CD4-positive, alpha-beta T cell (primary cell): ENCODE measurements at regions not wholly inside any gene's neighbourhood (a gene's known extent, or its start where the extent isn't known, plus 50 kb on each side); places are given as distances from the start of the nearest gene placed in this dataset.

Experiments
- ATAC-seq: fragments of 200-7000 bp; cut with Tn5 transposase; one replicate; pipeline ENCODE4 v1.10.0; 2022; ENCODE audit warnings: mild to moderate bottlenecking; ENCODE audit not compliant: poor library complexity
- CTCF ChIA-PET: fragments of 350-600 bp; sonication (Branson Sonifier 250); formaldehyde crosslinking; loops from one replicate; lab custom pipeline; 2021; ENCODE audit warnings: antibody characterized with exemption, inconsistent platforms; lab: Charles Lee
- POLR2A ChIA-PET: fragments of 350-600 bp; sonication (Branson Sonifier 250); formaldehyde crosslinking; loops from one replicate; lab custom pipeline; 2021; ENCODE audit warnings: antibody characterized with exemption, inconsistent platforms; lab: Charles Lee
- DNase-seq, 14 experiments: peaks; one replicate each; pipeline ENCODE4 v3.0.0-alpha.2; 2013 to 2020; ENCODE audit warnings: mixed read lengths in 2 of 14
- H3K27ac ChIP-seq, 2 donors: one replicate each; pipeline versions ENCODE4 v1.5.1 to v1.7.0; 2013; ENCODE audit warnings: low read length in 2 of 2, low read depth in 1 of 2, mild to moderate bottlenecking in 1 of 2
- H3K27me3 ChIP-seq, 2 experiments: 1 replicate in 1 of 2; 2 replicates in 1 of 2; pipeline versions ENCODE4 v1.6.1 to v1.7.0; 2013; ENCODE audit warnings: low read length in 2 of 2, control low read depth in 1 of 2, mild to moderate bottlenecking in 1 of 2, moderate library complexity in 1 of 2; ENCODE audit not compliant: insufficient read depth in 2 of 2, control insufficient read depth in 1 of 2
- H3K36me3 ChIP-seq: one replicate; pipeline ENCODE4 v1.6.1; 2013; ENCODE audit warnings: low read length, control low read depth; ENCODE audit not compliant: insufficient read depth
- H3K4me1 ChIP-seq: one replicate; pipeline ENCODE4 v1.6.1; 2013; ENCODE audit warnings: low read length, control low read depth; ENCODE audit not compliant: insufficient read depth
- H3K4me3 ChIP-seq: one replicate; pipeline ENCODE4 v1.5.1; 2013; ENCODE audit warnings: mild to moderate bottlenecking, low read length, moderate library complexity
- H3K9me3 ChIP-seq, 2 experiments: 1 replicate in 1 of 2; 2 replicates in 1 of 2; pipeline versions ENCODE4 v1.6.1 to v1.7.0; 2013; ENCODE audit warnings: low read length in 2 of 2, mild to moderate bottlenecking in 2 of 2, control low read depth in 1 of 2, moderate library complexity in 1 of 2; ENCODE audit not compliant: control insufficient read depth in 1 of 2, insufficient read depth in 1 of 2
- H3K27ac Mint-ChIP-seq: one replicate; pipeline ENCODE4 v1.8.0; 2020; ENCODE audit warnings: mixed read lengths
- H3K27me3 Mint-ChIP-seq: one replicate; pipeline ENCODE4 v1.8.0; 2021; ENCODE audit warnings: mixed read lengths
- H3K36me3 Mint-ChIP-seq: one replicate; pipeline ENCODE4 v1.8.0; 2021; ENCODE audit warnings: low read depth, mixed read lengths
- H3K4me1 Mint-ChIP-seq: one replicate; pipeline ENCODE4 v1.8.0; 2021; ENCODE audit warnings: low read depth, mixed read lengths
- H3K4me3 Mint-ChIP-seq: one replicate; pipeline ENCODE4 v1.8.0; 2020; ENCODE audit warnings: mild to moderate bottlenecking, mixed read lengths
- H3K9me3 Mint-ChIP-seq: one replicate; pipeline ENCODE4 v1.8.0; 2020; ENCODE audit warnings: mixed read lengths
- CTCF ChIP-seq: fragments of 200-600 bp; IDR thresholded peaks from one replicate; pipeline ENCODE4 v1.8.0; 2022; ENCODE audit warnings: antibody characterized with exemption, mild to moderate bottlenecking
- intact Hi-C, 2 experiments: fragments of 100-400 bp; cut with DNase I in 1 of 2; cut with micrococcal nuclease in 1 of 2; formaldehyde crosslinking; loops; one replicate each; pipeline versions ENCODE4 v1.15.1 to v1.9.0; 2023 to 2025; cut with DNase I, micrococcal nuclease

GRCh38 chr17:51355441-51356410 lies 95.4 kb downstream of the UTP18 start:
- intact Hi-C loops = no loop called here
- Histone ChIP-seq H3K27ac (no peak overlapping the region), H3K4me3 (no peak overlapping the region), H3K9me3 (no peaks in the 10 kb centered on the region), H3K27me3 (peaks cover 0 to 4% of the 10 kb centered on the region in 2 experiments), H3K36me3 (no peaks in the 10 kb centered on the region), H3K4me1 (no peaks in the 10 kb centered on the region)
- Mint-ChIP-seq H3K4me1 (no peaks in the 10 kb centered on the region), H3K27me3 (peaks cover 40% of the 10 kb centered on the region), H3K4me3 (no peak overlapping the region), H3K27ac (no peak overlapping the region), H3K9me3 (no peaks in the 10 kb centered on the region), H3K36me3 (no peaks in the 10 kb centered on the region)
- ATAC-seq = no peak
- DNase-seq = no peak
- POLR2A ChIA-PET = no interaction called here
- CTCF ChIA-PET = no interaction called here
- no peak for TF ChIP-seq CTCF

- Histone ChIP-seq H3K36me3 (no peaks in the 10 kb centered on the region), H3K27me3 (peaks cover 0 to 2% of the 10 kb centered on the region in 2 experiments), H3K9me3 (no peaks in the 10 kb centered on the region), H3K4me1 (no peaks in the 10 kb centered on the region), H3K27ac (no peak overlapping the region), H3K4me3 (no peak overlapping the region)
- Mint-ChIP-seq H3K27me3 (peaks cover 11% of the 10 kb centered on the region), H3K4me1 (no peaks in the 10 kb centered on the region), H3K9me3 (no peaks in the 10 kb centered on the region), H3K36me3 (no peaks in the 10 kb centered on the region), H3K27ac (no peak overlapping the region), H3K4me3 (no peak overlapping the region)
- no peak for TF ChIP-seq CTCF
- ATAC-seq = no peak
- intact Hi-C loops = no loop called here
- POLR2A ChIA-PET = no interaction called here
- no peak for DNase-seq
- CTCF ChIA-PET = no interaction called here
Measured at GRCh38 chr17:51359055-51359454, 98.7 kb downstream of the UTP18 start.

- H3K27me3 ChIP-seq = peaks cover 0 to 2% of the 10 kb centered on the region in 2 experiments
- peaks cover 18% of the 10 kb centered on the region for H3K4me1 ChIP-seq
- H3K27me3 Mint-ChIP-seq = no peaks in the 10 kb centered on the region
- no peak for ATAC-seq
- no peaks in the 10 kb centered on the region for H3K36me3 Mint-ChIP-seq
- TF ChIP-seq CTCF = no peak
- peaks cover 20% of the 10 kb centered on the region for H3K4me1 Mint-ChIP-seq
- DNase-seq = no peak
- H3K27ac Mint-ChIP-seq = no peak overlapping the region
- H3K4me3 ChIP-seq = no peak overlapping the region
- CTCF ChIA-PET = no interaction called here
- H3K36me3 ChIP-seq = no peaks in the 10 kb centered on the region
- H3K4me3 Mint-ChIP-seq = no peak overlapping the region
- POLR2A ChIA-PET = no interaction called here
- H3K9me3 Mint-ChIP-seq = no peaks in the 10 kb centered on the region
- H3K9me3 ChIP-seq = peaks cover 0 to 5% of the 10 kb centered on the region in 2 experiments
- H3K27ac ChIP-seq = no peak overlapping the region
- intact Hi-C loops = no loop called here
Measured at GRCh38 chr17:51362811-51363585, 102.7 kb downstream of the UTP18 start.
